ENCODE measurements at regions not wholly inside any gene's neighbourhood (a gene's known extent, or its start where the extent isn't known, plus 50 kb on each side); places are given as distances from the start of the nearest gene placed in this dataset.
"Not testable (repeated sequence)": the region's sequence is repeated elsewhere in the genome, so short reads cannot be mapped to it uniquely, and the experiment has no call there.

DNA sequence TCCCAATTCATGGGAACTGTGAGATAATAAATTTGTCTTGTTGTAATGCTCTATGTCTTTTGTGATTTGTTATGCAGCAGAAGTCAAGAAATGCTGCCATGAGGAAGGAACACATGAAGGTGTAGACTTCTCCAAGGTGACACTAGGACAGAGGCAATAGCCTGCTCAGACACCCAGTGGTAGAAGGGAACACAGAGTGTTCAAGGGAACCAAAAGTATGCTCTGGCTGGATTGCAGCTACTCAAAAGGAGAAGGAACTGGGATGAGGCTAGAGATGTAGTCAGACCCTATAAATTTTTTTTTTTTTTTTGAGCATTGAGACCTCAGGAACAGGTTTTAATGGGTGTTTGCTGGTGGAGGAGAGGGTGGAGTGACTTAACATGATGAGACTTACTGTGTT, 232.5 kb downstream of the PARP8 start:
- no peak for DNase-seq (ENCODE audit: low read depth in 2 of 2)

DNA sequence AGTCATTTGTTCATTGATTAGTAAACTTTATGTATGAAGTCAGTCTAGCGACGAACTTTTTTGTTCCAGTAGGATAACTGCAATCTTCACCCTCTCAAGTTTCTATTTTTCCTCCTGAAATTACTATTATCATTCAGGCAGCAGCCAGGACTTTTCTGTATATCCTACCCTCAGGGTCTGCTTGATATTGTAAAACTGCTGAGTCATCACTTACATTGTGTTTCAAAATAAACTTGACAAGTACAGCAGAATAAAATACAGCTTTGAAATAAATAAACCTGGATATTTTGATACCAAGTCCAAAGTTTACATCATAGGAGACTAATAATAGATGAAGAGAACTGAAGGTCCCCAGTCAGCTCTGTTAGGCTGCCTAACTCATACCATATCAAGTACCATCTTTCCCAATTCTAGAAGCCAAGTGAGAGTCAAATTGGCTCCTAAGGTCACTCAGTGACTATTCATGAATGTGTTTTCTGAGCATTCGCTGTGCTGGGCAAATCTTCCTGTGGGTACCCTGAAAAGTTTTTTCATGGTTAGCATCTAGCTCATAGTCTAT, 234.6 kb downstream of the PARP8 start:
- no peak for DNase-seq (ENCODE audit: low read depth in 2 of 2)

DNA sequence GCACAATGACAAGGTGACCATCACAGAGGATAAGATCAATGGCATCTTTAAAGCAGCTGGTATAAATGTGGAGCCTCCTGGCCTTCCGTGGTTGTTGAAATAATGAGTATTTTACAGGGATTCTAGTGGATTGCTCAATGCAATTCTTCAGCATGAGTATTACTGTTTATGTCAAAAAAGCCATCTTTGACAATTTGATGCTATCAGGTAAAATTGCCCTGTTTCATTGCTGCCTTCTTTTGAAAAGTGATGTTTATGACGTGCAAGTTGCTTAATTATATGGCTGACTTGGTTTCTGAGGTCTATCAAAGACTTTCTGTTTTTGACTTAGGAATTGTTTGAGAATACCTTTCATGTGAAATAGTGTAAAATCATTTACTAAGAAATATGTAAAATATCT, 237.2 kb downstream of the PARP8 start:
- no peak for DNase-seq (ENCODE audit: low read depth in 2 of 2)

- no peak for DNase-seq (ENCODE audit: low read depth in 2 of 2)
Observed at GRCh38 chr5:50905996-50906570, 239.6 kb downstream of the PARP8 start.

- not testable (repeated sequence) for DNase-seq (ENCODE audit: low read depth in 2 of 2)
Observed at GRCh38 chr5:50920160-50920559, 253.7 kb downstream of the PARP8 start.

- DNase-seq (ENCODE audit: low read depth in 2 of 2): no peak
Observed at GRCh38 chr5:50921366-50922133, 255.1 kb downstream of the PARP8 start.

GRCh38 chr5:50922134-50922941, 255.9 kb downstream of the PARP8 start:
- DNase-seq (ENCODE audit: low read depth in 2 of 2): not testable (repeated sequence)

DNA sequence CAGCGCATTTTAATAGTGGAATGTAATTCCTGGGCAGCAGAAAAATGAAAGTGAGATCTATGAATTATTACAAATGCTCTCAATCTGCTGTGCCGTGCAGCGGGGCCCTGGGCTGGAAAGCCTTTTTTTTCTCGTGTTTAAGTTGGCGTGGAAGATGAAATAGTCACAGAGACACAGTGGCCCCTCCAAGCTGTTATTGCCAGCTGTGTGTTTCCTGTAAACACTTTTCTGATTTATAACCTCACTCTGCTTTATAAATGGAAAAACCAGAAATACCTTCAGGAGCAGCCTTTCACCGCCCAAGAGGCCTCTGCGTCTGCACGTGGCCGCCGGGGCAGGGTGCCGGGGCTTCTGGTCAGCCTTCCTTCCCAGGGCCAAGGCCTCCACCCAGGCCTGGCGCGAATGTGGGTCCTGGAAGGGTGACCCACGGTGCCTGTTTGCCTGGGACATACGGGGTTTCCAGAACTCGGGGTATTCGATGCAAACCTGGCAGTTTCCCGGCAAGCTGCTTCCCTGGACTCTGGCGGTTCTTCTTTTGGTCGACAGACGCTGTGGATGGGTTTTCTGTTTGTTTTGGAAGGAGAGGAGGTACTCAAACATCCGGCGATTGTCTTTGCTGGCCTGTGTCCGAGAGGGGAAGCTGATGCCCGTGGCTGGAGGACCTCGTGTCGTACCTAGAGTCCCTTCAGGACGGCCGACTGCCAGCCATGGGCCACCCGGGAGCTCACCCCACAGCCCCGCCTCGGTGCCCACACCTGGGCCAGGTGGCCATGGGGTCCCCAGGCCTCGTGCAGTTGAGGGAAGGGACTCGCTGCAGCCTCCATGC, 256.7 kb downstream of the PARP8 start:
- DNase-seq (ENCODE audit: low read depth in 2 of 2): no peak

DNA sequence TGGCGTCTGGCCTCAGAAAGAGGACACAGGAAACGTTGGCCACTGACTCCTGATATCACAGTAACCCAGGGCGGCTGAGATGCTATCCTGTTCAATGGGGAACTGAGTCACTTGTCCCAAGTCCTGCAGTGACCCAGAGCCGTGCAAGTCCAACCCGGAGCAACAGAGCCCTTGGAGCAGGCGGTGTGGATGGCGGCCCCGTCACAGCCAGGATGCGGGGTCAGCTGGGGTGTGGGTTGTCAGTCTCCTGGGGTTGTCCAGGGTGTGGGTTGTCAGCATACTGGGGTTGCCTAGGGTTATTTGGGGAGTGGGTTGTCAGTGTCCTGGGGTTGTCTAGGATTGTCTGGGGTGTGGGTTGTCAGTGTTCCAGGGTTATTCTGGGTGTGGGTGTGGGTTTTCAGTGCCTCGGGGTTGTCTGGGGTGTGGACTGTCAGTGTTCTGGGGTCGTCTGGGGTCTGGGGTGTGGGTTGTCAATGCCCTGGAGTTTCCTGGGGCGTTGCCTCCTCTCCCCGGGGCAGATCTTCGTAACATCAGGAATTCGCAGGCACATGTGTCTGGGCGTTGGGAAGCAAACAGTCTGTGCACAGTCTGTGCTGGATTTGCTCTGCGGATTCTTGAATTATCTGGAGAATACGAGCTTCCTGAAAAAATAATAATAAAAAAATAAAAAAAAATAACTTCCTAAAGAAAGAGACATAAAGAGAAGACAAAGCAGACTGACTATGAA, 257.5 kb downstream of the PARP8 start:
- DNase-seq (ENCODE audit: low read depth in 2 of 2): no peak

DNA sequence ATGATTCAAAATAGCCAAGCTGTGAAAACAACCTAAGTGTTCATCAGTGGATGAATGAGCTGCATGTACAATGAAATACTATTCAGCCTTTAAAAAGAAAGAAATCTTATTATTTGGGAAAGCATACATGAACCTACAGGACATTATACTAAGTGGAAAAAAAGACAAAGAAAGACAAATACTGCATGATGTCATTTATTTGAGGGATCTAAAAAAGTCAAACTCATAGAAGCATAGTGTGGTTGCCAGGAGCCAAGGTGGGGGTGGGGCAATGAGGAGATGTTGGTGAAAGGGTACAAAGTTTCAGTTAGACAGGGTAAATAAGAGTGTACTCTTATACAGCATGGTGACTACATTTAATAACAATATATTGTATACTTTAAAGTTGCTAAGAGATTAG, 261.5 kb downstream of the PARP8 start:
- no peak for DNase-seq (ENCODE audit: low read depth in 2 of 2)

DNA sequence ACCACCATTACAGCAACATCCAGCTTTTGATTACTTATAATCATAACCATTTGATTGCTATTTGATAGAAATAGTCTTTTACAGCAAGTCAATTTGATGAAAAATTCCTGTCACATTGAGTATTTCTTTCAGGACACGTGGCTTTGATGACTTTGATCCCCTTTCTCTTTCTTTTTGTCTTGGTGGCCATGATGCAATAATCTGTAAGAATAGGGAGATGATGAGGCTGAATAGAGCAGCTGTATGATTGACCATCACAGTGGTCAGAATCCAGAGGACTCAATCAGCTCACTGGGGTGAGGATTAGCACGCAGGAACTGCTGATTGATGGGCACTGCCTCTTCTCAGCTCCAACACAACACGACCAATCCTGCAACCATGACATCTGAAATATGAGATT, 262.7 kb downstream of the PARP8 start:
- DNase-seq (ENCODE audit: low read depth in 2 of 2): no peak

GRCh38 chr5:50934343-50934742, 267.9 kb downstream of the PARP8 start:
- no peak for DNase-seq (ENCODE audit: low read depth in 2 of 2)

DNA sequence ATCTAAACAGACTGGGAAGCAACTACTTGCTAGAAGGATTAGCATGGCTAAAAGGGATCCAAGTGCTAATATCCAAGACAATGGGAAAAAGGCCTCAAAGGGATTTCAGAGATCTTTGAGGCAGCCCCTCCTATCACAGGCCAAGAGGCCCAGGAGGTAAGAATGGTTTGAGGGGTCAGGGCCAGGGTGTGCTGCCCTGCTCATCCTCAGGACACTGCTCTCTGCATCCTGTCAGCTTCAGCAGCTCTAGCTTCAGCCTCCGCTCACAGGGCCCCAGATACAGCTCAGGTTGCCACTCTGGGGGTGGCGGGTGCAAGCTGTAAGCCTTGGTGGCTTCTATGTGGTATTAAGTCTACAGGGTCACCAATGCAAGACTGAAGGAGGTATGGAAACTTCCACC, 278.7 kb downstream of the PARP8 start:
- no peak for DNase-seq (ENCODE audit: low read depth in 2 of 2)

DNA sequence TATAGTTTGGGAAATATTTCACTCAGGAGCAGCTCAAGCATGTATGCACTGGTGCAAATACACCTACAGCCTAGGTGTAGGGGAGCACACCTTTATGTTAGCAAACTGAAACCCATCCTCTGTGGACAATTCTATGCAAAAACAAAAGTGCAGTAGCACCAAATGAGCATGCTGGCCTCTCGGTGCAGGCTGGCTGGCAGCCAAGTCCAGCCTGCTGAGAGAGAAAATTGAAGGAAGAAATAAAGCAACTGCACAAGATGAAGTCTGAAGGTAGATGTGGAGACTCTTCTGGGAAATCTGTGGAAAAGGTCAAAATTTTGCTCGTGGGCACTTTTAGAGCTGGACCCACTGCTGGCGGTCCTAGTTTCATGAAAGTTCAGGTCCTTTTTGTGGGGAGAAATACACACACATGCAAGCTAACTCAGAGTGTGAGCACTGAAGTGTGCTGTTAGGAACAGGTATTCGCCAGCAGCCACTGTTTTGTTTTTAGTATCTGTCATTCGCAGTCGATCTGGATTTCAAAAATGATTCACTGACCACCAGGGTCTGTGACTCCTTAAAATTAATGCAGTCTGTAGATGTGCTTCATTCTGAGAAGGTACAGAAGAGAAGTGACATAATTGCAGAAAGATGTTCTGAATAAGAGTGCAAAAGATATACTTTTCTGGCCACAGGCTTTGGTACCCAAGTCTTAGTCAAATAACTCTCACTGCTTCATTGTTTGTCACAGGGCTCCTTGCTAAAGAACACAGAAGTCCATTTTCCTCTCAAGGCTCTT, 281.7 kb downstream of the PARP8 start:
- DNase-seq (ENCODE audit: low read depth in 2 of 2): no peak

GRCh38 chr5:50953290-50953689, 286.9 kb downstream of the PARP8 start:
- DNase-seq (ENCODE audit: low read depth in 2 of 2): no peak

DNA sequence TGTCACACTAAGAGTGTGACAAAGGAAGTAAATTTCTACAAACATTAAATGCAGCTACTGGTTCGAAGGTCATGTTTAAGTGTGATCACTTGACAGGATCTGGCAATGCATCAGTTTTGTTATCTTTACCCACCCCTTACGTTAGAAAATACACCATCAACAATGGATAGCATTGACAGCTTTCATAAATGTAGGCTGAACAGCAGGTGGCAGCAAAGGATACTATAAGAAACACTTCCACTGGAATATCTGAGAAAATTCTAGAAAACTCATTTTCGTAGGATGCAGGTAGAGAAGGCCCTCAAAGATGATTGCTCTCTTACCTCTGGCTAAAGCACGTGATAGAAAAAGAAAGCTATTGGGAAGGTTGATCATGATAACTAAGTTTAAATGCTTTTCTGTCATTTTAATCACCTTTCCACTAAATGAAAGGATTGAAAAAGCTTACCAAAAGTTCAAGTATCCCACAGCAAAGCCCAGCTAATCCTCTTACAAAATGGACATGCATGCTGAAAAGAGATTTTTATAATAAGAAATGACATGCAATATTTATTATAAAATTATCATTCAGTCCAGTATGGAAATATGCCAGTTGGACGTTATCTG, 292.5 kb downstream of the PARP8 start:
- no peak for DNase-seq (ENCODE audit: low read depth in 2 of 2)

DNA sequence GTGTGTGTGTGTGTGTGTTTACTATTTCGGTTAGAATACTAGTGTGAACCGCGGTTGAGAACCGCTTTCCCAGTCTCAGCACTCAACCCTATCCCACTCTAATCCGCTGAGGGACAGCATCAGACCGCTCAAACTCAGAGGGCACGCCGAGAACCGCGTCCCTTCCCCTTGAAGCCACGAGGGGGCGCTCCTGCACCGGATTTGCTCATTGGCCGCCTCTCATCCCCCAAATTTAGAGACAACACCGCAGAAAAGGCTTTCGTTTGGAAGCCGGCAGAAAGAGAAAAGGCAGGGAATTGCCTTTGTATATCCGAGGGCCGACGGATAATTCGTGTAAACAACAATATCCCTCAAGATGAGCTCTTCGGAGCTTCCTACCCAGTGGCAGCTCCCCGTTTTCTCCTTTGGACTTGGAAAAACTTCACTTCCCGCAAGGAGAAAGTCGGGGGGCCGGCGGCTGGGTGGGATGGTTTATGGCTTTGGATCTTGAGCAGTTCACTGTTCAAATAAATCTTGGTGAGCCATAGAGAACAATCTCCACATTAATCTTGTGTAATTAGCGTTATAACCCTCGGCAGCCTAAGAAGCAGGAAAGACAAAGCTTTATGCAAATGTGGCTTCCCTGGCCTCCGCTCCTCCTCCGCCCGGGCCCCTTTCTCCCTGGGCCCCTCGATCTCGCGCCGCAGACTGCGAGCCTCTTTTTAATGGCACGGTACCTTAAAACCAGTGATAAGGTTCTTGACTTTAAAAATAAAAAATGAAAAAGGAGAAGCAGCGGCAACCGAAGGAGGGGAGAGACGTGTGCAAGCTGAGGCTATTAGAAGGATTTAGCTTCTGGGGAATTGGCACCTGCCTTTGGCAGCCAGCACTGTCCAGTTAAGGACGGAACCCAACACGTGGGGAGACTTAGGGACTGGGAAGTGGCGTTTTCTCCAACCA, 296.8 kb downstream of the PARP8 start:
- DNase-seq (ENCODE audit: low read depth in 2 of 2): peak; percentile 19 to 21

DNA sequence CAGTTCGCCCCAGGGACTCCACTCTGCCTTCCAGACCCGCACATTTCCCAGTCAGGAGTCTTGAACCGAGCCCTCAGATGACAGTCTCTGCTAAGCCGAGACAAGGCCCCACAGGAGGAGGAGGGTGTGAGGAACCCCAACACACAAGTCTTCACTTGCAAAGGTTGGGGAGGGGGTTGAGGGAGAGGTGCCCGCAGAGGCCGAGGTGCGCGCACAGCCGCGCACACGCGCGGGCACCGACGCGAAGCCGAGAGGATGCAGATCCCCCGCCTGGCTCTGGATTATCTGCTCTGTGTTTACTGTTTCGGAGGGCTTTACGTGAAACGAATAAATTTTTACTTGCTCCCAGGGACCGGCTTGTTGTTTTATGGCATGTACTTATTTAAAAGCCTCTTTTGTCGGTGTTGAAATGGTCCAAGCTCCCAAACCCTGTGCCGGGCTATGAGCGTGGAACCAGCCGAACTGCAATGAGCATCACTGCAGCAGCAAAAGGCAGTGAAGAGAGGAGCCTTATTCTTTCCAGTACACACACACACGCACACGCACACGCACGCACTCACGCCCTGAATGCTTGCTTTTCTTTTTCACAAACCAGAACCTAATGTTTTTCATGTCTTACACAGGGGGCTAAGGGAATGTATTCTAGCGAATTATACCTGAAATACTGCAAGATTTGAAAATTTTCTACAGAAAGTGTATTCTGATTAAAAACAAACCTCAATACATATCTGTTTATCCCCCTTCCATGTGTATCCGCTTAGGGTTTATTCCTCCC, 297.7 kb downstream of the PARP8 start:
- DNase-seq (ENCODE audit: low read depth in 2 of 2): no peak

All from fibroblast of skin of left quadriceps (primary cell).